GM21717 (cell line): ENCODE measurements at regions not wholly inside any gene's neighbourhood (a gene's known extent, or its start where the extent isn't known, plus 50 kb on each side); places are given as distances from the start of the nearest gene placed in this dataset.

Experiments
- ATAC-seq: cut with Tn5 transposase; IDR thresholded peaks from one replicate; pipeline ENCODE4 v1.9.1; 2021; ENCODE audit warnings: mild to moderate bottlenecking, moderate library complexity; ENCODE audit not compliant: unreplicated experiment

GRCh38 chr14:29205658-29206057 is 439.1 kb downstream of the FOXG1 start:
- no peak for ATAC-seq

GRCh38 chr14:29215853-29216252 is 449.3 kb downstream of the FOXG1 start:
- no peak for ATAC-seq

- ATAC-seq = no peak
Observed at GRCh38 chr14:29216268-29217232, 450.0 kb downstream of the FOXG1 start.

- no peak for ATAC-seq
Observed at GRCh38 chr14:29217813-29218450, 451.3 kb downstream of the FOXG1 start.

GRCh38 chr14:29220072-29220471 is 453.5 kb downstream of the FOXG1 start:
- ATAC-seq = no peak

GRCh38 chr14:29220566-29220965 is 454.0 kb downstream of the FOXG1 start:
- ATAC-seq = no peak

- no peak for ATAC-seq
Observed at GRCh38 chr14:29222006-29222405, 455.4 kb downstream of the FOXG1 start.

- ATAC-seq = no peak
Observed at GRCh38 chr14:29222671-29223268, 456.2 kb downstream of the FOXG1 start.

GRCh38 chr14:29223947-29224346 is 457.4 kb downstream of the FOXG1 start:
- no peak for ATAC-seq

GRCh38 chr14:29227631-29228030 is 461.0 kb downstream of the FOXG1 start:
- ATAC-seq = no peak

- no peak for ATAC-seq
Observed at GRCh38 chr14:29232153-29232552, 465.6 kb downstream of the FOXG1 start.

- ATAC-seq = no peak
Observed at GRCh38 chr14:29232711-29233110, 466.1 kb downstream of the FOXG1 start.

- ATAC-seq = no peak
Observed at GRCh38 chr14:29233188-29233587, 466.6 kb downstream of the FOXG1 start.

- ATAC-seq = no peak
Observed at GRCh38 chr14:29235991-29236390, 469.4 kb downstream of the FOXG1 start.

- no peak for ATAC-seq
Observed at GRCh38 chr14:29236401-29236800, 469.8 kb downstream of the FOXG1 start.

GRCh38 chr14:29236848-29237247 is 470.3 kb downstream of the FOXG1 start:
- no peak for ATAC-seq

- ATAC-seq = no peak
Observed at GRCh38 chr14:29240066-29240465, 473.5 kb downstream of the FOXG1 start.

- ATAC-seq = no peak
Observed at GRCh38 chr14:29242755-29243754, 476.5 kb downstream of the FOXG1 start.

- no peak for ATAC-seq
Observed at GRCh38 chr14:29255692-29256091, 489.1 kb downstream of the FOXG1 start.

- no peak for ATAC-seq
Observed at GRCh38 chr14:29262979-29263378, 496.4 kb downstream of the FOXG1 start.

- ATAC-seq = no peak
Observed at GRCh38 chr14:29264865-29265264, 498.3 kb downstream of the FOXG1 start.
